SK-MEL-5 (cell line): ENCODE measurements at regions not wholly inside any gene's neighbourhood (a gene's known extent, or its start where the extent isn't known, plus 50 kb on each side); places are given as distances from the start of the nearest gene placed in this dataset.
"Not testable (repeated sequence)": the region's sequence is repeated elsewhere in the genome, so short reads cannot be mapped to it uniquely, and the experiment has no call there.

ENCODE experiments used
- DNase-seq: peaks from one replicate; pipeline ENCODE4 v3.0.0-alpha.2; 2016; ENCODE audit warnings: low read depth, low spot score
- in situ Hi-C: cut with HindIII; loops from 2 replicates; pipeline ENCODE4 v1.10.0; 2016; ENCODE audit warnings: low sequenced_read_pairs, high pct_unique_total_duplicates, low pct_unique_long_range_greater_than_20kb

GRCh38 chrX:55981603-55982002 lies 250.6 kb upstream of the KLF8 start:
- DNase-seq: no peak
- in situ Hi-C loops: no loop called here

- in situ Hi-C loops: no loop called here
- DNase-seq: no peak
These were observed 235.5 kb upstream of the KLF8 start for GRCh38 chrX:55996649-55997048.

GRCh38 chrX:56000174-56000573 lies 232.0 kb upstream of the KLF8 start:
- DNase-seq: no peak
- in situ Hi-C loops: no loop called here

GRCh38 chrX:56000729-56001128 lies 231.4 kb upstream of the KLF8 start:
- in situ Hi-C loops: no loop called here
- no peak for DNase-seq

- in situ Hi-C loops: no loop called here
- DNase-seq: peak; percentile 18
These were observed 206.1 kb upstream of the KLF8 start for GRCh38 chrX:56025872-56026571.

- no peak for DNase-seq
- in situ Hi-C loops: no loop called here
These were observed 205.3 kb upstream of the KLF8 start for GRCh38 chrX:56026815-56027214.

GRCh38 chrX:56029188-56029587 lies 203.0 kb upstream of the KLF8 start:
- DNase-seq: no peak
- in situ Hi-C loops: no loop called here

- in situ Hi-C loops: no loop called here
- DNase-seq: no peak
These were observed 202.5 kb upstream of the KLF8 start for GRCh38 chrX:56029691-56030090.

- DNase-seq: no peak
- in situ Hi-C loops: no loop called here
These were observed 200.7 kb upstream of the KLF8 start for GRCh38 chrX:56031409-56031808.

- in situ Hi-C loops: no loop called here
These were observed 198.5 kb upstream of the KLF8 start for GRCh38 chrX:56033495-56034180.

GRCh38 chrX:56052673-56053330 lies 179.4 kb upstream of the KLF8 start:
- DNase-seq, in situ Hi-C loops: not testable (repeated sequence)

More at GRCh38 chrX:56033495-56034180, 198.5 kb upstream of the KLF8 start:
- DNase-seq: no peak

- no peak for DNase-seq
- in situ Hi-C loops: no loop called here
These were observed 174.8 kb upstream of the KLF8 start for GRCh38 chrX:56057325-56057724.

- no peak for DNase-seq
- in situ Hi-C loops: no loop called here
These were observed 166.1 kb upstream of the KLF8 start for GRCh38 chrX:56066016-56066415.

GRCh38 chrX:56068274-56068758 lies 163.8 kb upstream of the KLF8 start:
- DNase-seq: no peak
- in situ Hi-C loops: no loop called here

- in situ Hi-C loops: no loop called here
- no peak for DNase-seq
These were observed 162.7 kb upstream of the KLF8 start for GRCh38 chrX:56069299-56069931.

GRCh38 chrX:56089376-56089775 lies 142.8 kb upstream of the KLF8 start:
- in situ Hi-C loops: no loop called here
- no peak for DNase-seq

- in situ Hi-C loops: no loop called here
- DNase-seq: no peak
These were observed 132.9 kb upstream of the KLF8 start for GRCh38 chrX:56099271-56099670.

- in situ Hi-C loops: no loop called here
- DNase-seq: no peak
These were observed 124.8 kb upstream of the KLF8 start for GRCh38 chrX:56107320-56107719.
